ENCODE measurements at regions not wholly inside any gene's neighbourhood (a gene's known extent, or its start where the extent isn't known, plus 50 kb on each side); places are given as distances from the start of the nearest gene placed in this dataset.

DNA sequence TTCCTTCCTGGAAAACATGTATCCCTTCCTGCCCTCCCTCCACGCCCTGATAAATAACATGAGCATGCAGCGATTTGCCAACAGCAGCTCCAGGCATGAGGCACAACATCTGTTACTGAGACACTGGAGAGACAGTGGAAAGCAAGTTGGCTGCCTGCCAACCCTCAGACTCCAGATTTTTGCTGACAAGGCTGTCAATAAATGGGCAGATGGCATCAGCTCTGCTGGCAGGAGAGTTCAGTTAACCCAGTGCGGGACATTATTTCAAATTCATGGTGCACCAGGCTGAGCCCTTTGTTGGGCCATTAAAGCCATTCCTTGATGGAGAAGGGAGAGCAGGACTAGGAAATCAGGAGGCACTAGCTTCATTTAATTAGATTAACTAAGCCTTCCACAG, 293.3 kb downstream of the MEX3B start:
- no peaks in the 10 kb centered on the region for H3K27me3 ChIP-seq (ENCODE audit: control insufficient read depth, insufficient read depth, low read length)
- no peak for DNase-seq (ENCODE audit: low read depth)
- TF ChIP-seq CTCF (IDR thresholded peaks at IDR 0.05; ENCODE audit: insufficient read depth, low read depth, low read length) = no peak
- POLR2A ChIA-PET = interaction anchor here (0.5 kb wide), 1 partner anchor 344 kb away, joined by 3 read pairs; no protein-coding TSS in a partner anchor
- CTCF ChIA-PET = no interaction called here
- no peak overlapping the region for H3K4me3 ChIP-seq (ENCODE audit: low read depth, low read length)
- no peaks in the 10 kb centered on the region for H3K36me3 ChIP-seq (ENCODE audit: control insufficient read depth, insufficient read depth, low read length)

DNA sequence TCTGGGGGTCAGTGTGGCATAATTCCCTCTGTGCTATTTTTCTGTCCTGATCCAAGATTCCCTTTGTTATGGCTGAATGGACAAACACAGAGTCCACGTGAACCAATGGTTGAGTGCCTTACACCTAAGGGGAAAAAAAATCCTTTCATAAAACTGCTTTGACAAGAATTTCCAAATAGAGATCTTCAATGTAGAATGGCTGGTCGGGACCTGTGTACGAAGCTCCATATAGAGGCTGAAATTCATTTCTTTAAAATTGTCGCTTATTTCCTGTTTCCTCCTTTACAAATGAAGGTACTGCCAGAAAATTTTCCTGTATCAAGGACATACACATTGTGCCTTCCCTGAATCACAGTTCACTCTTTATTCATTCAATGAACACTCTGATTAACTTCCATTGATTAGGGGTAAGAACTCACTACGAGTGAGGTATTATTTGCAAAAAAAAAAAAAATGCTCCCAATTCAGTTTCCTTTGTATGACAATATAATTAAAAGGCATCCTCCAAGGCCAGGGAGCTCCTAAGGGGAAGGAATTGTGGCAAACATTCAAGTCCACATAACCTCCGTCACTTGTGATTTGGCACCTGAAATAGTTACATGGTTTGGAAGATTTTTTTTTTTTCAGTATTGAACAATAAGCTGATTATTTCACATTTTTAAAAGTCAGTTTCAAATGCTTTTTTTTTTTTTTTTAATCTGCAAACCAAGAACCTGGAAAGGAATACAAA, 293.8 kb downstream of the MEX3B start:
- CTCF ChIA-PET = no interaction called here
- Histone ChIP-seq H3K27me3 (ENCODE audit: control insufficient read depth, insufficient read depth, low read length) (no peaks in the 10 kb centered on the region), H3K36me3 (ENCODE audit: control insufficient read depth, insufficient read depth, low read length) (no peaks in the 10 kb centered on the region), H3K4me3 (ENCODE audit: low read depth, low read length) (no peak overlapping the region)
- TF ChIP-seq CTCF (IDR thresholded peaks at IDR 0.05; ENCODE audit: insufficient read depth, low read depth, low read length) = no peak
- POLR2A ChIA-PET = no interaction called here
- DNase-seq (ENCODE audit: low read depth) = no peak

GRCh38 chr15:81751256-81751655, 294.6 kb downstream of the MEX3B start:
- ChIA-PET CTCF (no interaction called here), POLR2A (no interaction called here)
- DNase-seq (ENCODE audit: low read depth) = no peak
- Histone ChIP-seq H3K27me3 (ENCODE audit: control insufficient read depth, insufficient read depth, low read length) (no peaks in the 10 kb centered on the region), H3K36me3 (ENCODE audit: control insufficient read depth, insufficient read depth, low read length) (no peaks in the 10 kb centered on the region), H3K4me3 (ENCODE audit: low read depth, low read length) (no peak overlapping the region)
- TF ChIP-seq CTCF (IDR thresholded peaks at IDR 0.05; ENCODE audit: insufficient read depth, low read depth, low read length) = no peak

DNA sequence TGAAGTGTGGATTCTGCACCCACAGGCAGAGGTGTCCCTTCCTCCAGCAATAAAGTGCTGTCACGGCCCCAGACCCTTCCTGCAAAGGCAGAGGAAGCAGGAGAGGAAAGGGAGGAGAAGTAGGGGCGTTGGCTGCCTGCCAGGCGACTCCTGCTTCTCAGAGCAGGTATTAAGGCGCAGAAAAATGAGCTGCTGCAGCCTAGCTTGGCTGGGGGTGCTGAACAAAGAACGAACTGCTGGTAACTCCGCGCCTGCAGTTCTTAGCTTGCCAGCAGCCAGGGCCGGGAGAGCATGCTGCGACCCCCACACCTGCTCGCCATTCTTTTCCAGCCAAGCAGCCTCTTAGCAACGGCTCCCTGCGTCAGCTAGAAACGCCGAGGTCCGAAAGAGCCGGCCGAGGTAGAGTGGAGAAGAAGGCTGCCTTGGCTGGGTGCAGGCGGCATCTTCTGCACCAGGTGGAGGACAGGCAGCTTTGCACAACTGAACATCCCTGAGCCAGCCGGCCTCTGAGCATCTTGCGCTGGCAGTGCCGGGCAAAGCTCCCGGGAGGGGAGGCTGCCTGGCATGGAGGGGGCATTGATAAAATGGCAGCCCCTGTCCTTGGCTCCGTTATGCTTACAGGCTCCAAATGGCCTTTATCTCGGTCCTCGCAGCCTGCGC, 296.0 kb downstream of the MEX3B start:
- no peak for TF ChIP-seq CTCF (IDR thresholded peaks at IDR 0.05; ENCODE audit: insufficient read depth, low read depth, low read length)
- ChIA-PET CTCF (no interaction called here), POLR2A (no interaction called here)
- Histone ChIP-seq H3K27me3 (ENCODE audit: control insufficient read depth, insufficient read depth, low read length) (no peaks in the 10 kb centered on the region), H3K4me3 (ENCODE audit: low read depth, low read length) (no peak overlapping the region), H3K36me3 (ENCODE audit: control insufficient read depth, insufficient read depth, low read length) (no peaks in the 10 kb centered on the region)
- no peak for DNase-seq (ENCODE audit: low read depth)

DNA sequence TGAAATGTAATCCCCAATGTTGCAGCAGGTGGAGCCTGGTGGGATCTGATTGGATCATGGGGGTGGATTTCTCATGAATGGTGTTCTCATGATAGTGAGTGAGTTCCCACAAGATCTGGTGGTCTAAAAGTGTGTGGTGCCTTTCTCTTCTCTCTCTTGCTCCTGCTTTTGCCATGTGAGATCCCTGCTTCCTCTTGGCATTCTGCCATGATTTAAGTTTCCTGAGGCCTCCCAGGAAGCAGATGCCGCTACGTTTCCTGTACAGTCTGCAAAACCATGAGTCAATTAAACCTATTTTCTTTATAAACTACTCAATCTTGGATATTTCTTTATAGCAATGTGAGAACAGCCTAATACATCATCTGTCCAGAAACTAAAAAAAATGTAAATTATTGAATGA, 298.3 kb downstream of the MEX3B start:
- TF ChIP-seq CTCF (IDR thresholded peaks at IDR 0.05; ENCODE audit: insufficient read depth, low read depth, low read length) = no peak
- DNase-seq (ENCODE audit: low read depth) = no peak
- CTCF ChIA-PET = no interaction called here
- no peak overlapping the region for H3K4me3 ChIP-seq (ENCODE audit: low read depth, low read length)
- no peaks in the 10 kb centered on the region for H3K27me3 ChIP-seq (ENCODE audit: control insufficient read depth, insufficient read depth, low read length)
- no peaks in the 10 kb centered on the region for H3K36me3 ChIP-seq (ENCODE audit: control insufficient read depth, insufficient read depth, low read length)
- POLR2A ChIA-PET = no interaction called here
